GM18502 (cell line): ENCODE measurements at regions not wholly inside any gene's neighbourhood (a gene's known extent, or its start where the extent isn't known, plus 50 kb on each side); places are given as distances from the start of the nearest gene placed in this dataset.

Experiments used
- ATAC-seq: cut with Tn5 transposase; IDR thresholded peaks from one replicate; pipeline ENCODE4 v1.9.1; 2021; ENCODE audit warnings: mild to moderate bottlenecking; ENCODE audit not compliant: unreplicated experiment, poor library complexity

DNA sequence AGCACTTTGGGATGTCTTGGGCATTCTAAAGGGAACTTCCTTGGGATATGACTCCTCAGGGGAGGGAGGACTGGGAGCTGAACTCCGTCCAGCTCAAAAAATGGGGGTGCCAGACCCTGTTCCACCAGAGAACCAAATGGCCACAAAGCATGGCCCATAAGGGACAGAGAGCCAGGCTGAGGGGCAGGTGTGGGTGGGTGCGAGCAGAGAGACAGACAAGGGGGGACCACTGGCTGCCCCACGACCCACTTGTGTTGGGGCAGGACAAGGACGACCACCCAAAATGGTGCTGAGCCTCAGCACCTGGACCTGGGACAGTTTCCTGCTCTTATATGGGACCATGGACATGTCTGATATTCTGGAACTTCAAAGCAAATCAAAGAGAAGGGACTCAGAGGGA is 148.2 kb upstream of the MLN start:
- no peak for ATAC-seq

DNA sequence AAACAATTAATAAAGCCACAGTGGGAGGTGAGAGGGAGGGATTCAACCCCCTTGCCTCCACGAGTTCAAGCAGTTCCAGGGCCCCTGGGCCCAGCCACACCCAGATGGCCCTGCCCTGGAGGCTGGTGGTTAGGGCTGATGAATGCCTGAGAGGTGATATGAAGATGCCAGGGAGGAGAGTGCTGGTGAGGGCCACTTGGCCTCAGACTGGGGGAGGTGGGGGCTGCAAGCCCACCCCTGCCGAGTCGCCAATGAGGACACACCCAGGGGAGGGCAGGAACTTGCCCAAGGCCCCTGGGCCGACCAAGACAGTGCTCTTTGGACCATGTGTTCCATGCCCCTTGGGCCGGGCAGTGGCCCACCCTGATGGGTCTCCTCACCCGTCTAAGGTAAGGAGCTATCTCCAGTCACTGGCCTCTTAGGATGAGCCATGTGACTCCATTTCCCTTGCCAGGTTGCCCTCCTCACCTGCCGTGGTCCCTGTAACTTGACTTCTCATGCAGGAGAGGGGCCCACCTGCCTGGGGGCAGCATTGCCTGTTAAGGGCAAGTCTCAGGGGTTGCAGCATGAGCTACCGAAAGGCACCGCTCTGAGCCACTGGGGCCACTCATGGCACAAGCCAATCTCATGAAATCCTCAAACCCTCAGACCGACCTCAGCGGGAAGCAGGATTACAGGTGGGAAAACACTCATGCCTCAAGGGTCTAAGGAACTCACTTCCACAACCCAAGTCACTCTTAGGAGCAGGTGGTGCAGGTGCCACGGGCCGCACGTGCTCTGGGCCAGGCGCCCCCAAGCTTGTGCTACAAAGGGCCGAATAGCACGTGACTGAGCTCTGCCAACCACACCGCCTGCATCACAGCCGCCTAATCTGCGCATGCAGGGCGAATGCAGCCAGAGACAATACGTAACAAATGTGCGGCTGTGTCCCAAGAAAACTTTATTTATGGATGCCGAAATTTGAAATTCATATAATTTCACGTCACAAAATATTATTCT is 147.4 kb upstream of the MLN start:
- ATAC-seq: no peak

DNA sequence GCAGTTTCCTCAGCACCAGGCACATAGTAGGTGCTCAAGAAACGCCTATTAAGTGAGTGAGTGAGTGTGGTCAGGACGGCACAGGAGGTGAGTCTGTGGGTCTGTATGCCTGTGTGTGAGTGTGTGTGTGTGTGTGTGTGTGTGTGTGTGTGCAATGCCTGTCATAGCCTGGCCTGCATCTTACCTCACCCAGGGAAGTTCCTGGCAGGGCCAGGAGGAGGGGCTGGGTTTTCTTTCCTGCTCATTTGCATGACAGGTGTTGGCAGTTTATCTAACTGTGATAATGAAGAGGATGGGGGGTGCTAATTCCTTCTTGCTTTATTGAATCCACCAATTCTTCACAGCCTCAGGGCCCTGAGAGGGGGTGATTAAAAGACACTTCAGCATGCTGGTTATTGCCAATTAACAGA is 146.7 kb upstream of the MLN start:
- ATAC-seq: no peak

DNA sequence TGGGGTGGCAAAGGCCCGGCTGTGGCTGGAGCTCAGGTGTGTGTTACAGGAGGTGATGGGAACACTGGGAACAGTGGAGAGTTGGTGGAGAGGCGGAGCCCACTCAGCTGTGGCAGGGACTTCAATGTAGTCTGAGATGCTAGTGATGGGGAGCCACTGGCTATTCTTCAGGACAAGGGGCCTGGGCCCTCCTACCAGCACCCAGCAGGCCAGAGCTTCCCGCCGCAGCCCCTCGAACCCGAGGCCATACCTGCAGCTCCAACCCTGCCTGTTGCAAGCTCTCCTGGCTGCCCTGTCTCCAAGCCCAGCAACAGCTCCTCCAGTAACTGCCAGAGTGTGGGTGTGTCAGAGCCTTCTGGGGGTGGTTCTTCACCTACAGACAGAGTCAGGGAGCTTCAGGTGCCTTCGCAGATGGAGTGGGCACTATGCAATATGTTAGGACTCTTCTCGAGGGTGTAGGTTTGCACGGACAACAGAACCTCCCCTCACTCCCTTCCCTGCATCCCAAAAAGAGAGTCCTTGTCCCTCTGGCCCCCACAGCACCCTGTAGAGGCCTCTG is 146.2 kb upstream of the MLN start:
- no peak for ATAC-seq

DNA sequence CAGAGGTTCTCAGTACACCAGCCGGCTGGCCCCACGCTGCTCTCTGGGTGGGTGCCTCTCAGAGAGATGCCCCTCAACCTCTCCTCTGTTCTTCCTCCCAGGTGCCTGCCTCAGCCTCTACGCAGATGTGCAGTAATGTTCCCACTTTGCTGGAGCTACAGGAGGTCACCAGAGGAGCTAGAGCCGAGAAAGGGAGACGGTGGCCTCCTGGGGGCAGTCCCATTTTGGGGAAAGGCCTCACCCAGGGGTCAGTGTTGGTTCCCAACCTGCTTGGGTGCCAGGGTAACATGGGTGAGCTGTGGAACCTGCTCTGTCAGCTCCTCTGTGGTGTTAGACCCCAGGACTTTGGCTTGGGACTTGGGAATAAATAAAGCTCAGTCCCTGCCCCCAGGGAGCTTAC is 145.3 kb upstream of the MLN start:
- ATAC-seq: no peak

DNA sequence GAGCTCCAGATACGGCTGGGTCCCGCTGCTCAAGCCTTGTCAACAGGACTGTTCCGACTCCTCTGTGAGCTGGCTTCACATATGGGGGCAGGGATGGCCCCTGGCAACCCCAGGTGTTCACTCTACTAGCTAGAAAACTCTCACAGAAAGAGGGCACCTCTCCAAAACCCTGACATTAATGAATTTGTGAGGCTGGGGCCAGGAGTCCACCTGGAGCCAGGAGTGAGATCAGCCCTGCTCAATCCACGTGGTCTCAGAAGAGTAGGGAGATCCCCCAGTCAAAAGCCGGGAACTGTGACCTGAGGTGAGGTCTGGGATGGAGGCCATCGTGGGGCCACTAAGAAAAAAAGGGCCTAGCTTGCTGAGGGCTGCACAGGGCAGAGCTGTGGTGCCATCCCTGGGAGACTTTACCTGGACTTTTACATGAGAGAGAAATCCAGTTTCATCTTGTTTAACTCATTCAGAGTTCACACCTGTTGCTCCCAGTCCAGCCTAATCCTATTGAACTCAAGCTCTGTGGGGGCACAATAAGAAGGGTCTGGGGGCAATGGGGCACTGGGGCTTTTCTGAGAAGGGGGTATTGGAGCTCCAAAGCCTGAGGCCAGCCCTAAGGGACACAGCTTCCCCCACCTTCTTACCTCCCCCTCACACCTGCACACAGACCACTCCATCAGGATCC is 144.3 kb upstream of the MLN start:
- no peak for ATAC-seq

DNA sequence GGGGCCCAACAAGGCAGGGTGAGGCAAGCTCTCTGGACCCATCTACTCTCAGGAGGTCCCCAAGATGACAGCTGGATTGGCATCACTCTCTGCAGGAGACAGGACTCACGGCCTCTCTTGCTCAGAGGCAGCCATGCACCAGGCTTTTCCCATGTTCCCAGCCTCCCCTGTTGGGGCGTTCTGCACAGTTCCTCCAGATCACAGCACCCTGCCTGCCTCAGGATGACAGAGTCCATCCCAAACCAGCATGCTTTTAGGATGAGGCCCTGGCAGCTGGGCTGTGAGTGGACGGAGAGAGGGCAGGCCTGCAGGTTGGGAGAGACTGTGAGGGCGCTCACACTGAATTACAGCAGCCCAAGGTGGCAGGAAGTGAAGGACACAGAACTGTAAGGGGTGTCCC is 143.2 kb upstream of the MLN start:
- no peak for ATAC-seq

DNA sequence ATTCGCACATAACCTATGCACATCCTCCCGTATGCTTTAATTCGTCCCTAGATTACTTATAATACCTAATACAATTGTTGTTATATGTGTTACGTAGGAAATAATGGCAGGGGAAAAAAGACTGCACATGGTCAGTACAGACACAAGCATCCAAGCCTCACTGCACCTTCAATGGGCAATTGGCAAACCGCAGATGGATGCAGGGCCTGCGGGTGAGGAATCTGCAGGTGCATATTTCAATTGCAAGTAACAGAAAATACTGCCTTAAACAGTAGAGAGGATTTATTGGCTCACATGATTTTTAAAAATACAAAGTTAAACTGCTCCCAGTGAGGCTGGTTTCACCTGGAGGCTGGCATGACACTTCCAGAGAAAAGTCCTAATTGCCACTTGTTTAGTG is 142.1 kb upstream of the MLN start:
- ATAC-seq: no peak

DNA sequence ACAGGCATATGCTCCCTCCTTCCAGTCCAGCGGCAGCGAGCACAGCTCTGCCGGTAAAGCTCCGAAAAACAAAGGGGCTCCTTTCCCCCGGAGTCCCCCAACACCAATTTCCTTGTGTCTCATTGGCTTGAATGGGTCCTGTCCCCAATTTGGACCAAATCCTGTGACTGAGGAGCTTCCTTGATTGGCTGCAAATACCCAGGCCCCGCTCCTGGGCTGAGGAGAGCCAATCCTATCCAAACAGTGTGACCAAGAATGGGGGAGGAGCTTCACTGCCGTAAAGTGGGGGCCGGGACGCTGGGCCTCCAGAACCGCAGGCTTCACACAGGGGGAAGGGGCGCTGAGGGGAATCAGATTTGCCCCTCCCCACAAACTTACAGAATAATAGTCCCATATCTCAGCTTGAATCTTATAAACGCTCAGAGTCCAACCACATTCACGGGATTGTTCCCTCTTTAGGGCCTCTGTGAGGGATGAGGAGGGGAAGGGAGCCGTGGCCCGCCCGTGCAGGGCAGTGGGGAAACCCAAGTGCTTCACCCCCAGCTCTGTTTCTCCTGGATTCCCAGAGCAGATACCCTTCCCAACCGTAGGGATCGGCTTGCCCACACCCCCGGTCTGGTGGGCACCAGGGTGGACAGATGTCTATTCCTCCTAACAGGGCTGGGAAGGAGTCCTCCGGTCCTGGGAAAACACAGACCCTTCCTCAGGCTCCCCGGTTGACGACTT is 141.0 kb upstream of the MLN start:
- ATAC-seq: no peak

DNA sequence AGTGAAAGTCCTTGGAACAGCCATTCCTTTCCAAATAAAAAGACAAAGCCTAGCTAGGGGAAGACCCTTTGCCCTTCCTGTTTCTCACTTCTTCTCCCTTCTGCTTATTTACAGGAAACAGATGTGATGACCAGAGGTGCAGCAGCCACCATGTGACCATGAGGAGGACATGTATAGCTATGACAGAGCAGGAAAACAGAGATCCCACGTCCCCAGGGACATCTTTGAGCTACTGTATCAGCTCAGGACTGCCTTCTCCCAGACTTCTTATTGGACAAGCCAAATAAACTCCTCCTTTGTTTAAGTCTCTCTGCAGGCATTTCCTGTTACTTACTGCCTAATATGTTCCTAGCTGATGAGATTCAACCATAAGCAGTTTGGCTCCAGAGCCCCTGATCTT is 133.1 kb upstream of the MLN start:
- ATAC-seq: no peak

DNA sequence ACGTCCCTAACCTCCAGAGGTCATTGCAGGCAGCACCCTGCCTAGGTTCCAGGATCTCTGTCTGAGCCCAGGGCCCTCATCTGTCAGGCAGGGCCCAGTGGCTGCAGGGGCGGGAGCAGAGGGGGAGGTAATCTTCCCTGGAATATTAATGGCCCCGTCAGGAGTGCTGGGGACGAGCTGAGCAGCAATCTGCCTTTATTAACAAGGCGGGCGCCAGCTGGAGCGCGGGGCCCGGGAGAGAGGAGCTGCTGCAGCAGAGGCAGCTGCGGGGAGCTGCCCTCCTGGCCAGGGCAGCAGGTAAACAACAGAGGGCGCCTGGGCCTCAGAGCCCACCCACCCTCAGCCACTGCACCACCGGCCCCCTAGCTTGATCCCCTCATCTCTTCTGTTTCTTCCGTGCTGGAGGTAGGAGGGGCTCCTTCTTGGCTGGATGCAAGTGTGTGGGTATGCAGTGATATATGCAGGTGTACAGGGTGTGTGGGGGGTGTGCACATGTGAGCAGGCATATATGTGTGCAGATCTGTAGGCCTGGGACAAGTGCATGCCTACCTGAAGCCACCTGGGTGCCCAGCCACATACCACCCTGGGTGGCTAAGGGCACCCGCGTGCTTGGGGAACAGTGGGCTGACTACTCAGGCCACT is 131.8 kb upstream of the MLN start:
- no peak for ATAC-seq

DNA sequence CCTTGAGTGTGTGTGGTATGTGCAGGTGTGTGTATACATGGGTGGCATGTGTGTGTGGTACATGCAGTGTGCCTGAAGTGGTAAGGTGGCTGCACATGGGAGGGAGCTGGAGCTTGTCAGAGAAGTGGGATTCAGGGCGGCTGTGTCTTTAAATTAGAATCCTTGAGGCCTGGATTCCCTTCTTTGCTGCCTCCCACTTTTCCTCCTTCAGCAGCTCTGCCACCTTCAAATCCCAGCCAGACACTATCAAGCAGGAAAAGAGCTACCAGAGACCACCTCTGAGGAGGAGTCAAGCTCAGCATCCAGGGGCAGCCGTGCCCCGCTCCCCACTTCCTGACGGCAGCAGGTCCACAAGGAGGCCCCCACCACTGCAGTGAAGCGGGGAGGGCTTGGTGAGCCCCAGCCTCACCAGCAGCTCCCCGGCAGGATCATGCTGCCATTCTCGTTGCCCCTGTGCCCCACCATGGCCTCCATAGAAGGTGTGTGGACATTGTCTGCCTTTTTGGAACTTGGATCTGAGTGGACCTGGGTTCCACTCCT is 131.0 kb upstream of the MLN start:
- ATAC-seq: no peak

DNA sequence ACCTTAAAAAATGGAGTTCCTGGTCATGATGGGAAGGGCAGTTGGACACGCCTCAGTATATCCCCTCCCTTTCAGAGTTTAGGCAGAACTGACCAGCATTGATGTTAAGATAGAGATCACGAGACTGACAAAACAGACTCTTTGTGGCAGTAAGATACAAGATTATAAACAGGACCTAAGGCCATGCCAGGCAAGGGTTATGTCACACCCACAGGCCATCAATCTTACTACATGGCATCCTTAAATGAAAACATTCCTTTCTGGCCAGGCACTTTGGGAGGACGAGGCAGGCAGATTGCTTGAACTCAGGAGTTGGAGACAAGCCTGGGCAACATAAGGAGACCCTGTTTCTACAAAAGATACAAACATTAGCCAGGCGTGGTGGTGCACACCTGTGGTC is 129.3 kb upstream of the MLN start:
- ATAC-seq: no peak

DNA sequence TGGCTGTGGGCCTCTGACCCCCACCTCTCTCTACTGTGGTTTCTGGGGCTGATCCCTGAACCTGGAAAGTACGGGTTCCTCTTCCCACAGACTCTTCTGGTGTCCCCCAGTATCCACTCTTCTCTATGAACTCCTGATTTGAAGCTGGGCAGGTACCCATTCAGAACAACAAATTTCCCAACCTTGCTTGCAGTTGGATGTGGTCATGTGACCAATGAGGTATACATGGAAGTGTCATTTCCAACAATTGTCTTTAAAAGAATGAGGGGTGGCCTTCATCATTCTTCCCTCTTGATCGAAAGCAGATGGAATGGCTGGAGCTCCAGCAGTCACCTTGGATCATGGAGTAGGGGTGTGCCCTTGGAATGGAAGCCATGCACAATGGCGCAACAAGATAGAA is 128.0 kb upstream of the MLN start:
- ATAC-seq: no peak

DNA sequence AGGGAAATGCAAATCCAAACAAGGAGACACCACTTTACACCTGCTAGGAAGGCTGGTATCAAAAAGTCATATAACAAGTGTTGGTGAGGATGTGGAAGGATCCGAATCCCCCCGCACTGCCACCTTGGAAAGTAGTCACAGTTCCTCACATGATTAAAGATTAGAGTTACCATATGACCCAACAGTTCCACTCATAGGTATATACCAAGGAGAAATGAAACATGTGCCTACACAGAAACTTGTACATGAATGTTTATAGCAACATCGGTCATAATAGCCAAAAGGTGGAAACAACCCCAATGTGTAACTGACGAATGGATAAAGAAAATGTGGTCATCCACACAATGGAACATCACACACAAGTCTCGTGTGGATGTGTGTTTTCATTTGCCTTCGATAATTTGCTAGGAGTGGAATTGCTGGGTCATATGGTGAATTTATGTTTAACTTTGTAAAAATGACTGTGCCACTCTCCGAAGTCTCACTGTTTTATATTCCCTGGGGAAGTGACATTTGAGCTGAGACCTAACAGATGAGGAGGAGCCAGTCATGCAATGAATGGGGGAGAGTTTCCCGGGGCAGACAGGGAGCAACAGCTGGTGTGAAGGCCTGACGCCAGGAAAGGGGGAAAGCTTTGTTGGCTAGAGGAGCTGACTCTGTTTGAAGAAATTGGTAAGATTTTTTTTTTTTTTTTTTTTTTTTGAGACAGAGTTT is 125.9 kb upstream of the MLN start:
- no peak for ATAC-seq

DNA sequence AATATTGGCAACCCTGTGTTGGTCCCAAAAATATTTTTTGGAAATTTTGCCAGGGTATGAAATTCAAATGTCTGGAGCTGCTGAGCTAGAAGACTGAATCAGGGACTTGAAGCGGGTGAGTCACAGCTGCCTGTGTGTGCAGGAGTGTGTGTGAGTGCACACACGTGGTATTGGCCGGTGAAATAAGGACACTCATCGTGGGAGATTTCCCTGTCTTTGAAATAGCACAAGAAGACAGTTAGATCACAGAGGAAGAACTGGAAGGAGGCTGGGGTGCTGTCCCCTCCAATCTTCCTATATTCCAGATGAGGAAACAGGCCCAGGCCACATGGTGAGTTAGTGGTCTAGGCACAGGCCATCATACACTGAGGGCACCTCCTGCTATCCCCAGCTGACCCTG is 123.8 kb upstream of the MLN start:
- no peak for ATAC-seq

DNA sequence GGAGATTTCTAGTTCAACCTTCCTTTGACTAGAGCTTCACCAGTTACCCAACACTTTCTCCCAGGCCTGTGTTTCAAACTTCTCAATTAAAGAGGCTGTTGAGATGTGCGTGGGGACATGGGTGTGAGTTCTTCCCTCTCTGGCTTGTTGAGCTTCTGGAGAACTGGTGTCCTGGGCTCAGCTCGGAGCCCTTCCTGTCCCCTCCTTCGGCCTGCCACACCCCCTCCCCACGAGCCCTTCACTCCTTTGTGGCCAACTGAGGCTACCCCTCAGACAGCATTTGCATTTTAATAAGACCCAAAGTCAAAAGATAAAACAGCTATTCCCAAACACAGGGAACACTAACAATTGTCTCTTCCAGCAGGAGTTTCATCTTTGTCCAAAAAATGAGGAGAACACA is 123.3 kb upstream of the MLN start:
- no peak for ATAC-seq

DNA sequence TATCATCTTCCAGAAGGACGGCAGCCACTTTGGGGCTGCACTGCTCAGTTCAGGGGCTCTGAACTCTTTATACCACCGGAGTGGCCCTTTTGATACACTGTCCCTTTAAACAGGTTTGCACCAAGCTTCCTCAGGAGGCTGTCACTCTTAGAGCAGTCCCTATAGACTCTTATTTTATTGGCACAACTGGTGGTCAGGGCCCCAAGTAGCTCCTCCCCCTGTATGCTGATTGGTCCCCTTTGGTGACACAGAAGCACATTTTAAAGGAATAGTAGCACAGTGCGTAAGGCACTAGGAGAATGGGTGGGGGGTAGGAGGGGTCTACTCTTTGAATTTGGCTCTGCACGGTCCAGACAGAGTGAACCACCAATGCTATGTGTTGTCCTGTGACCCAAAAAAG is 122.6 kb upstream of the MLN start:
- no peak for ATAC-seq

DNA sequence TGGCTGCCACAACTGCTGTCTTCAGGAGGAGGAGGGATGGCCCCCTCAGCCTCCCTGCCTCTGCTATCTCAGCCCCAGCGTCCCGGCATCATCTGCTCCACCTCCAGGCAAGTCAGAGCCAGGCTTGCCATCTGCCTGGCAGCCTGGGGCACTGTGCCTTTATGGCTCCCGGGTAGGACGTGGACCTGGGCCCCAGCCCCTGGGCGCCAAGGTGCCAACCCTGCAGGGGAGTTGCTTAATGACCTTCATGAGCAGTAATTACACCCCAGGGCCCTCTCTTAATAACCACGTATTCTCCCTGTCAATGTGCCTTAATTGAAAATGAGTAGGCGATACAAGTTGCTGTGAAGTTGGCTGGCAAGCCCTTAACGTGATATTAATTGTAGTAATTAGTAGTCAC is 122.1 kb upstream of the MLN start:
- ATAC-seq: no peak
